HepG2 (cell line): ENCODE measurements at regions not wholly inside any gene's neighbourhood (a gene's known extent, or its start where the extent isn't known, plus 50 kb on each side); places are given as distances from the start of the nearest gene placed in this dataset.
A peak's percentile ranks its signal among the peaks of the same experiment; 100 is the strongest.

Source experiments
- ATF4 ChIP-seq, 2 experiments: fragments of 450-650 bp in 1 of 2; sonication (generic) in 1 of 2; formaldehyde crosslinking; IDR thresholded peaks; 2 replicates each; pipeline versions ENCODE4 v1.5.0 to v1.8.0; 2020 to 2022; ENCODE audit warnings: mild to moderate bottlenecking in 1 of 2, missing genetic modification reagents in 1 of 2
- ATF5 ChIP-seq: sonication (generic); formaldehyde crosslinking; IDR thresholded peaks from 2 replicates; pipeline ENCODE4 v1.4.0; 2020; ENCODE audit warnings: mild to moderate bottlenecking, low read depth, missing genetic modification reagents
- CBX1 ChIP-seq: IDR thresholded peaks from one replicate; pipeline ENCODE4 v1.6.1; 2016; ENCODE audit warnings: antibody characterized with exemption, low read depth
- DMAP1 ChIP-seq: IDR thresholded peaks from 2 replicates; pipeline ENCODE4 v1.6.1; 2016
- ELF3 ChIP-seq: IDR thresholded peaks from 2 replicates; pipeline ENCODE4 v1.6.1; 2016; ENCODE audit warnings: missing genetic modification reagents, missing compliant biosample characterization
- FOXP4 ChIP-seq: sonication (generic); formaldehyde crosslinking; IDR thresholded peaks from 2 replicates; pipeline ENCODE4 v1.4.0; 2020; ENCODE audit warnings: missing genetic modification reagents
- HOMEZ ChIP-seq: IDR thresholded peaks from 2 replicates; pipeline ENCODE4 v1.6.1; 2016; ENCODE audit warnings: low read depth
- HOXA3 ChIP-seq: sonication (generic); formaldehyde crosslinking; IDR thresholded peaks from 2 replicates; pipeline ENCODE4 v1.5.0; 2020; ENCODE audit warnings: missing genetic modification reagents
- KDM6A ChIP-seq: IDR thresholded peaks from 2 replicates; pipeline ENCODE4 v1.6.1; 2016; ENCODE audit warnings: low read depth
- LCORL ChIP-seq, 2 experiments: fragments of 450-650 bp in 1 of 2; sonication (generic) in 1 of 2; formaldehyde crosslinking in 1 of 2; IDR thresholded peaks; 2 replicates each; pipeline versions ENCODE4 v1.5.0 to v1.6.1; 2017 to 2020; ENCODE audit warnings: antibody characterized with exemption in 1 of 2, missing genetic modification reagents in 1 of 2
- MAFG ChIP-seq: sonication (generic); formaldehyde crosslinking; IDR thresholded peaks from 2 replicates; pipeline ENCODE4 v1.5.1; 2020; ENCODE audit warnings: mild to moderate bottlenecking, missing genetic modification reagents
- MNT ChIP-seq: fragments of 450-650 bp; IDR thresholded peaks from 2 replicates; pipeline ENCODE4 v1.6.1; 2016
- RARG ChIP-seq: sonication (generic); formaldehyde crosslinking; IDR thresholded peaks from 2 replicates; pipeline ENCODE4 v1.4.0; 2020; ENCODE audit warnings: low read depth, mild to moderate bottlenecking, missing genetic modification reagents
- RXRB ChIP-seq: IDR thresholded peaks from 2 replicates; pipeline ENCODE4 v1.6.1; 2016; ENCODE audit warnings: borderline replicate concordance, missing genetic modification reagents, missing compliant biosample characterization
- THAP8 ChIP-seq: sonication (generic); formaldehyde crosslinking; IDR thresholded peaks from 2 replicates; pipeline ENCODE4 v1.5.1; 2020; ENCODE audit warnings: missing genetic modification reagents, mild to moderate bottlenecking, borderline replicate concordance
- UBTF ChIP-seq: sonication (generic); formaldehyde crosslinking; IDR thresholded peaks from 2 replicates; pipeline ENCODE4 v1.4.0; 2020; ENCODE audit warnings: mild to moderate bottlenecking, missing genetic modification reagents
- ZBTB14 ChIP-seq: sonication (generic); formaldehyde crosslinking; IDR thresholded peaks from 2 replicates; pipeline ENCODE4 v1.4.0; 2020; ENCODE audit warnings: missing genetic modification reagents
- ZNF253 ChIP-seq: sonication (generic); formaldehyde crosslinking; IDR thresholded peaks from 2 replicates; pipeline ENCODE4 v1.8.0; 2022; ENCODE audit warnings: mild to moderate bottlenecking, missing genetic modification reagents, borderline replicate concordance
- ZNF44 ChIP-seq: sonication (generic); formaldehyde crosslinking; IDR thresholded peaks from 2 replicates; pipeline ENCODE4 v1.5.1; 2020; ENCODE audit warnings: mild to moderate bottlenecking, missing genetic modification reagents
- ZNF543 ChIP-seq: sonication (generic); formaldehyde crosslinking; IDR thresholded peaks from 2 replicates; pipeline ENCODE4 v1.4.0; 2020; ENCODE audit warnings: mild to moderate bottlenecking, missing genetic modification reagents

GRCh38 chr2:15776629-15776919 lies 163.8 kb upstream of the MYCN start (continued):
- TF ChIP-seq HOMEZ (CRISPR knock-in tag), result no peak
- peak; percentile 63; the same call in 1 of the 2 replicates for TF ChIP-seq HOXA3 (CRISPR knock-in tag)
- TF ChIP-seq MAFG, result no peak
- no peak for TF ChIP-seq THAP8 (CRISPR knock-in tag)
- peak; percentile 67; the same call in 1 of the 2 replicates for TF ChIP-seq RXRB (CRISPR knock-in tag)
- TF ChIP-seq DMAP1 (CRISPR knock-in tag), result no peak; the same call in 1 of the 2 replicates
- TF ChIP-seq FOXP4 (CRISPR knock-in tag), result peak; percentile 93
- TF ChIP-seq ZNF253 (CRISPR knock-in tag), result no peak
- TF ChIP-seq ZNF543 (CRISPR knock-in tag), result 0 out of 2 replicates have a peak, but pooled peaks have one; percentile 31
- no peak for TF ChIP-seq KDM6A (CRISPR knock-in tag)
- TF ChIP-seq ZNF44 (CRISPR knock-in tag), result no peak
- no peak for TF ChIP-seq MNT
- peak; percentile 34; the same call in 1 of the 2 replicates for TF ChIP-seq UBTF (CRISPR knock-in tag)
- TF ChIP-seq ELF3 (CRISPR knock-in tag), result 0 out of 2 replicates have a peak, but pooled peaks have one; percentile 18
- peak in 1 of 2 experiments; percentile 97; a peak in 2 of 4 replicates for TF ChIP-seq ATF4 (CRISPR knock-in tag; IDR thresholded peaks at IDR 0.05)
- TF ChIP-seq CBX1, result no peak
- no peak for TF ChIP-seq ZBTB14 (CRISPR knock-in tag)
- TF ChIP-seq RARG, result no peak
- TF ChIP-seq LCORL (IDR thresholded peaks at IDR 0.05), result 0 out of 2 replicates have a peak, but pooled peaks have one; percentile 31
- TF ChIP-seq LCORL (CRISPR knock-in tag; IDR thresholded peaks at IDR 0.05), result peak; percentile 75; the same call in 1 of the 2 replicates
- TF ChIP-seq ATF5 (CRISPR knock-in tag), result no peak
